ENCODE measurements at regions not wholly inside any gene's neighbourhood (a gene's known extent, or its start where the extent isn't known, plus 50 kb on each side); places are given as distances from the start of the nearest gene placed in this dataset.

DNA sequence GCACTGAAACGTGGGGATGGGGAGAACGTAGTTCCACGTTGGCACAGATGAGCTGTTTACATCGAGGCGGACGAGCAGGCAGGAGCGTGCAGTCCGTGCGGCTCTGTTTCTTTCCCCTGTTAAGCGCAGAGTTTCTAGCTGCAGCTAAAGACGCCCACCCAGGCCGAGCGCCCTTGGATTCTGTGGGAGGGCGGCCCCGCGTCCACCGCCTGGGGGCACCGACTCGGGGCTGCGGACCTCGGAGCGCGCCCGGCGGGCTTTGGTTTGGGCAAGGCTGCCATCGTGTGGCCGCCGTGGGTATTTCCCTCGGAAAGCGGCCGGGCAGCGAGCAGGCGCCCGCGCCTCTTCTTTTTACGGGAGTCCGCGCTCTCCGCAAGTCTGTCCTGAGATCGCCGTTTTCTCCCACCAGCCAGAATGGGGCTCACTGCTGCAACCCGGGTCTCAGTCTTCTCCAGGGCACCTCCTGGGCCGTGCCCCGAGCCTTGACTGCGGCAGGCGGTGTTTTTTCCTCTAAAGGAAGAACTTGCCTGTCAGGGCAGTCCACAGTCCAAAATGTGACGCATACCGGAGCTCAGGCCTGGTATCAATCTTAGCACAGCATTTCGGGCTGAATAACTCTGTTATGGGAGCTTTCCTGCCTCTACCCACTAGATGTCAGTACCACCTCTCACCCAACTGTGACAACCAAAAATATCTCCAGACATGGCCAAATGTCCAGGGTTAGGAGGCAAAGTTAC, 219.9 kb upstream of the IGF1R start:
- H3K4me3 ChIP-seq (ENCODE audit: low read depth, low read length), result no peak overlapping the region
- TF ChIP-seq, protein P1, sequence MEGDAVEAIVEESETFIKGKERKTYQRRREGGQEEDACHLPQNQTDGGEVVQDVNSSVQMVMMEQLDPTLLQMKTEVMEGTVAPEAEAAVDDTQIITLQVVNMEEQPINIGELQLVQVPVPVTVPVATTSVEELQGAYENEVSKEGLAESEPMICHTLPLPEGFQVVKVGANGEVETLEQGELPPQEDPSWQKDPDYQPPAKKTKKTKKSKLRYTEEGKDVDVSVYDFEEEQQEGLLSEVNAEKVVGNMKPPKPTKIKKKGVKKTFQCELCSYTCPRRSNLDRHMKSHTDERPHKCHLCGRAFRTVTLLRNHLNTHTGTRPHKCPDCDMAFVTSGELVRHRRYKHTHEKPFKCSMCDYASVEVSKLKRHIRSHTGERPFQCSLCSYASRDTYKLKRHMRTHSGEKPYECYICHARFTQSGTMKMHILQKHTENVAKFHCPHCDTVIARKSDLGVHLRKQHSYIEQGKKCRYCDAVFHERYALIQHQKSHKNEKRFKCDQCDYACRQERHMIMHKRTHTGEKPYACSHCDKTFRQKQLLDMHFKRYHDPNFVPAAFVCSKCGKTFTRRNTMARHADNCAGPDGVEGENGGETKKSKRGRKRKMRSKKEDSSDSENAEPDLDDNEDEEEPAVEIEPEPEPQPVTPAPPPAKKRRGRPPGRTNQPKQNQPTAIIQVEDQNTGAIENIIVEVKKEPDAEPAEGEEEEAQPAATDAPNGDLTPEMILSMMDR (IDR thresholded peaks at IDR 0.05; ENCODE audit: insufficient read depth, low read depth, low read length, missing control alignments), result peak; percentile 69
- DNase-seq (ENCODE audit: low read depth), result peak; percentile 43

DNA sequence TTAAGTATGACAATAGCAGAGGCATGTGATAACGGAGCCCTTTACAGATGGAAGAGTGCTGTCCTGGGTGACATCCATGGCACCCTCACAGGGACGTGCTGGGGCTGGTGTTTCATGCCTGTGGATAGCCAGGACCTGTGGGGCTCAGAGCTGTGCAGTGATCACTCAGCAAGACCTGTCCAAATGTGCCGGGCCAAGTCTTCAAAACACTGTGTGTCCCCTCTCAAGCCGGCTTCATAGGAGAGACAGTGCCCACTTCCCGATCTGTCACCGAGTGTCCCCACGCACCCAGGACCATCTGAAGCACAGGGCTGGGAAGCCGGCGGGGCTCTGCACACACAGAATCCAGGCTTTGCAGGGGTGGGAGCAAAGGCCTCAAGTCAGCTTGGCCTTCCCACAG, 217.2 kb upstream of the IGF1R start:
- DNase-seq (ENCODE audit: low read depth), result no peak
- TF ChIP-seq, protein P1 (IDR thresholded peaks at IDR 0.05; ENCODE audit: insufficient read depth, low read depth, low read length, missing control alignments), result no peak
- no peak overlapping the region for H3K4me3 ChIP-seq (ENCODE audit: low read depth, low read length)

DNA sequence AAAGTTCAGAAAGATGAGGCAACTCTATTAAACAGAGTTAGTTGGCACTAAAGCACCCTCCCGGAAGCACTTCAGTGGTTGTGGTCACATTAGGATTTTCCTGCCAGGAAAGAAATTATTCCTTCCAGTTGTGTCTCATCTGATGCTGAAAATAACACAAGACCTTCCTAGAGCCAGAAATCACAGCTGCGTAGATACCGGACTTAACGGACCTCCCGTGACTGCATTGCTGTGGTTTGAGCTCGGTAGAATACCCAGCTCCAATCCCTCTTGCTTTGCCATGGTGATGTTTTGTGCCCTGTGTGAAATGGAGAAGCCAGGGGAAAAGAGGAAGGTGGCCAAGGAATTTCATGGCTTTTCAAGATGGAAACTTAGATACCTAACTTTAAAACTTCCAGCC, 215.0 kb upstream of the IGF1R start:
- no peak overlapping the region for H3K4me3 ChIP-seq (ENCODE audit: low read depth, low read length)
- DNase-seq (ENCODE audit: low read depth), result no peak
- TF ChIP-seq, protein P1 (IDR thresholded peaks at IDR 0.05; ENCODE audit: insufficient read depth, low read depth, low read length, missing control alignments), result no peak

DNA sequence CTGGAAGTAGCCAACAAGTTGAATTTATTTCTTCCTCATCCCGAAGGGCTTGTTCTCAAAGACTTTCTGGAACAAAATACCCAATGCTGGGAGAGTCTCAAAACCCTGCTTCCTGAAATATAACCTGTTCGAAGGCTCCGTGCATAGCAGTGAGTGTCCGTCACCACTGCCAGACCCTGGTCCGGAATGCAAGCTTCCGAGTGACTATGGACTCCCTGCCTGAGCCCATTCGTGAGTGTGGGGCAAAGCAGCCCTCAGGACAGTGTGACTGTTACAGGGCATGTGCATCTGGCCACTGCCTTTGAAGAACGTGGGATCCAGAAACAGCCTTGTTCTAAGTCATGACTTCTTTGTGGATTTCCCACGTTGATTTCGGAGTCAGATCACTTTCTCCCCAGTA, 214.5 kb upstream of the IGF1R start:
- H3K4me3 ChIP-seq (ENCODE audit: low read depth, low read length), result no peak overlapping the region
- DNase-seq (ENCODE audit: low read depth), result no peak
- TF ChIP-seq, protein P1 (IDR thresholded peaks at IDR 0.05; ENCODE audit: insufficient read depth, low read depth, low read length, missing control alignments), result no peak

DNA sequence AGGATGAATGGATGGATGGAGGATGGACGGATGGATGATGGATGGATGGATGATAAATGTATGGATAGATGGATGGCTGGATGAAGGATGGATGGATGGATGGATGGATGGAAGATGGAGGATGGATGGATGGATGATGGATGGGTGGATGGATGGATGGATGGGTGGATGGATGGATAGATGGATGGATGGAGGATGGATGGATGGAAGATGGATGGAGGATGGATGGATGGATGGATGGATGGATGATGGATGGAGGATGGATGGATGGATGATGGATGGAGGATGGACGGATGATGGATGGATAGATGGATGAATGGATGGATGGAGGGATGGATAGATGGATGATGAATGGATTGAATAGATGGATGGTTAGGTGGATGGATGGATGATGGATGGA, 210.6 kb upstream of the IGF1R start:
- H3K4me3 ChIP-seq (ENCODE audit: low read depth, low read length), result no peak overlapping the region
- no peak for DNase-seq (ENCODE audit: low read depth)
- TF ChIP-seq, protein P1 (IDR thresholded peaks at IDR 0.05; ENCODE audit: insufficient read depth, low read depth, low read length, missing control alignments), result no peak

DNA sequence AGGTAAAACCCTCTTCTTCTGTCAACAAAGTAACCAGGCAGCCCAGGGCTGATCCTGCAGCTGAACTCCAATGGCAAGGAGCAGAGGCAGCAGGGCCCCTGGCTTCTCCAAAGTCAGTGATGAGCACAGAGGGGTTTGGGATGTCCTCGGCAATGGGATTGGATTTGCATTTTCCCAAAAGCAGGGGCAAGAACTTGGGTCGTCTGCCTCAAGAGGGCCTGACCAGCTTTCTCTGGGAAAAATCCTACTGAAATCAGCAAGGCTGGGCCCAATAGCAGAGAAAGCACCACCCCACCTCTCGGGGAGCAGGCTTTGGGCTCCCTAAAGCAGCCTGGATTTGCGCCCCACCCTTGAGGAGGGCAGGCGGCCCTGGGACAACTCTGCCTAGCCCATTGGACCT, 210.0 kb upstream of the IGF1R start:
- TF ChIP-seq, protein P1 (IDR thresholded peaks at IDR 0.05; ENCODE audit: insufficient read depth, low read depth, low read length, missing control alignments), result no peak
- no peak for DNase-seq (ENCODE audit: low read depth)
- H3K4me3 ChIP-seq (ENCODE audit: low read depth, low read length), result no peak overlapping the region

DNA sequence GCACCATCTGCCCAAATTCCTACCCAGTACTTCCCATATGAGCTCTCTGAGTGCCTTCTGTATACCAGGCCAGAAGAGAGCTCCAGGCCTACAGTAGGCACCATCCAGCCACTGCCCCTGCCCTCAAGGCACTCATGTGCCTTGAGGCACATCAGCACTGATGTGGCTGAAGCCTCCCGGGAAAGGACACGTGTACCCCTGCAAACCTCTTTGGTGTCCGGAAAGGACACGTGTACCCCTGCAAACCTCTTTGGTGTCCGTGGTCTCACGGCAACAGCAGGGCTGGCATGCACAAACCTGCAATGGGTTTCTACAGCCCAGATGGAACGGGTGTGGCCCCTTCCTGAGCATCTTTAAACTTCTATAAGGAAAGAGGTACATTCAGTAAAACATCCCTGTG, 209.4 kb upstream of the IGF1R start:
- H3K4me3 ChIP-seq (ENCODE audit: low read depth, low read length), result no peak overlapping the region
- no peak for DNase-seq (ENCODE audit: low read depth)
- TF ChIP-seq, protein P1 (IDR thresholded peaks at IDR 0.05; ENCODE audit: insufficient read depth, low read depth, low read length, missing control alignments), result no peak
